ENCODE measurements at regions not wholly inside any gene's neighbourhood (a gene's known extent, or its start where the extent isn't known, plus 50 kb on each side); places are given as distances from the start of the nearest gene placed in this dataset.

- TF ChIP-seq EZH2 (IDR thresholded peaks at IDR 0.05; ENCODE audit: low read depth, unreplicated experiment) (no peak), STAT1 (IDR thresholded peaks at IDR 0.05; ENCODE audit: unreplicated experiment) (no peak), ZNF114 (CRISPR knock-in tag; IDR thresholded peaks at IDR 0.05) (no peak), POLR2AphosphoS5 (IDR thresholded peaks at IDR 0.05; ENCODE audit: low read depth) (no peak), REST (IDR thresholded peaks at IDR 0.05; ENCODE audit: unreplicated experiment) (no peak), JUNB (IDR thresholded peaks at IDR 0.05; ENCODE audit: unreplicated experiment) (no peak), ETS1 (IDR thresholded peaks at IDR 0.05) (no peak), EZH2phosphoT487 (IDR thresholded peaks at IDR 0.05; ENCODE audit: unreplicated experiment) (no peak)
Observed at GRCh38 chr7:90025771-90026170, 128.5 kb upstream of the STEAP1 start (continued).

- DNase-seq (ENCODE audit: low spot score) (no peak), ATAC-seq (no peak)
- no peaks in the 10 kb centered on the region for H3K36me3 Mint-ChIP-seq (ENCODE audit: low read depth)
- no peaks in the 10 kb centered on the region for H3K79me2 ChIP-seq (replicated peaks; ENCODE audit: insufficient read depth)
- H3K4me2 ChIP-seq = no peak overlapping the region
- no peaks in the 10 kb centered on the region for H3K9me3 Mint-ChIP-seq
- H3K36me3 ChIP-seq (ENCODE audit: insufficient read depth) = no peaks in the 10 kb centered on the region; the same call in 1 of the 2 replicates
- peak overlapping the region; percentile 50; the same call in 1 of the 2 replicates for H2AFZ ChIP-seq
- H3K4me1 Mint-ChIP-seq = peaks cover 2% of the 10 kb centered on the region; the same call in 1 of the 3 replicates
- 0 out of 2 replicates have a peak, but pooled peaks cover 6% of the 10 kb centered on the region for H3K4me1 ChIP-seq (ENCODE audit: insufficient read depth)
- H3K27ac Mint-ChIP-seq = no peak overlapping the region
- no peak overlapping the region for H3K4me3 Mint-ChIP-seq
- no peaks in the 10 kb centered on the region for H4K20me1 ChIP-seq (replicated peaks; ENCODE audit: insufficient read depth)
- peaks cover 11% of the 10 kb centered on the region; the same call in 1 of the 2 replicates for H3K9me2 ChIP-seq (ENCODE audit: insufficient read depth)
- no peak overlapping the region for H3K4me3 ChIP-seq
- no peaks in the 10 kb centered on the region for H3K27me3 ChIP-seq (ENCODE audit: insufficient read depth)
- no peak overlapping the region for H3K27ac ChIP-seq (ENCODE audit: low read depth)
- H3F3A ChIP-seq (replicated peaks; ENCODE audit: low read depth) = no peaks in the 10 kb centered on the region
- H3K27me3 Mint-ChIP-seq (ENCODE audit: insufficient read depth, low read depth, poor library complexity) = peaks cover 2% of the 10 kb centered on the region
- TF ChIP-seq ZNF331 (CRISPR knock-in tag; IDR thresholded peaks at IDR 0.05; ENCODE audit: low read depth) = no peak
- TF ChIP-seq EZH2phosphoT487 (IDR thresholded peaks at IDR 0.05; ENCODE audit: unreplicated experiment) = no peak
- no peak for TF ChIP-seq POLR2AphosphoS5 (IDR thresholded peaks at IDR 0.05; ENCODE audit: low read depth)
- TF ChIP-seq ZNF462 (CRISPR knock-in tag; IDR thresholded peaks at IDR 0.05) = no peak
- TF ChIP-seq JUNB (IDR thresholded peaks at IDR 0.05; ENCODE audit: unreplicated experiment) = no peak
- TF ChIP-seq ETS1 (IDR thresholded peaks at IDR 0.05) = no peak
Observed at GRCh38 chr7:90033850-90034249, 120.4 kb upstream of the STEAP1 start.
